Stimulated activated CD8-positive, alpha-beta memory T cell treated with anti-CD3 and anti-CD28 coated beads, Interleukin-12 subunit alpha, Interleukin-12 subunit beta, amount 100 ng/mL, for 1 hour (primary cell): ENCODE measurements at regions not wholly inside any gene's neighbourhood (a gene's known extent, or its start where the extent isn't known, plus 50 kb on each side); places are given as distances from the start of the nearest gene placed in this dataset.

Experiments used
- DNase-seq: peaks from one replicate; pipeline ENCODE4 v3.0.0-alpha.2; 2020; ENCODE audit warnings: low read depth

DNA sequence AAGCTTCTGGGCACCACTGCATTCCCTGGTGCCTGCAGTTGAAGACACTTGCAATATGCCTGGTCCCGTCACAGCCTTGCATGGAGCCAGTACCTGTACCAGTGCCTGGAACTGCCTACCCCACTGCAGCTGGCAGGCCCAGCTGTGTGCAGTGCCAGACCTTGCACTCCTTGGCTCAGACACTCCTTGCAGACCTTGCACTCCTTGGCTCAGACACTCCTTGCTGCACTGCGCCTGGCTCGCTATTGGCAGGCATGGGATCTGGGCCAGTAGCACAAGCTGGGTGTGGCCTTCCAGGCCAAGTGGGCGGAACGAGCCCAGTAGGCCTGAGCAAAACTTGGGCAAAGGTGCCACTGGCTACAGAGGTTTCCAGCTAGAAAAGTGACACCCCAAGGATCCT, 1189.1 kb downstream of the GRIK2 start:
- no peak for DNase-seq

GRCh38 chr6:102581378-102582124, 1188.0 kb downstream of the GRIK2 start:
- no peak for DNase-seq

DNA sequence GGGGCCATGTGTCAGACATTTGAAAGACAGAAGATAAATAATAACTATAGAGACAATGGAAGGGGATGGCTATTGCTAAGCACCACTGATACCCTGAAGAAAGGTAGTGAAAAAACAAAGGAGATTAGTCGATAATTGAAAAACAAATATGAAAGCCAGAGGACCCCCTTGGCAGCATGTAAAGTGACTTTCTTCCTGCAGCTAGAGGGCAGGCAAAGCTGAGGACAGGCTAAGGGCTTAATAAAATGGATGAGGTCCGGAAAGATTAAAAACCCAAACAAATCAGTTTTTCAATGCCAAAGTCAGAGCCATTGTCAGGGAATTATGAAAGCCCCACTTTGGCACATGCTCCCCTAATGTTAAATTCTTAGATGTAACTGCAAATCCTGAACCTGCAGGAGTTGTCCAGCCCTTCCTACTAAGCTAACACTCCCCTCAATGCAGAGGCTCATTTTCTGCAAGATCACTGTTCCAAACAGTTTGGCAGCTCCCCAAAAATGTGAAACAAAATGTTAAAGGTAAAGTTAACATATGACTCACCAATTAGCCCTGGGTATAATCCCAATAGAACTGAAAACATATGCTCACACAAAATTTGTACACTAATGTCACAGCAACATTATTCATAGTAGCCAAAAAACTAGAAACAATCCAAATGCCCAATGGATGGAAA, 1177.9 kb downstream of the GRIK2 start:
- DNase-seq = no peak

- no peak for DNase-seq
Observed at GRCh38 chr6:102562713-102563112, 1169.2 kb downstream of the GRIK2 start.

GRCh38 chr6:102553214-102553613, 1159.7 kb downstream of the GRIK2 start:
- no peak for DNase-seq

GRCh38 chr6:102549221-102549874, 1155.8 kb downstream of the GRIK2 start:
- DNase-seq = no peak

DNA sequence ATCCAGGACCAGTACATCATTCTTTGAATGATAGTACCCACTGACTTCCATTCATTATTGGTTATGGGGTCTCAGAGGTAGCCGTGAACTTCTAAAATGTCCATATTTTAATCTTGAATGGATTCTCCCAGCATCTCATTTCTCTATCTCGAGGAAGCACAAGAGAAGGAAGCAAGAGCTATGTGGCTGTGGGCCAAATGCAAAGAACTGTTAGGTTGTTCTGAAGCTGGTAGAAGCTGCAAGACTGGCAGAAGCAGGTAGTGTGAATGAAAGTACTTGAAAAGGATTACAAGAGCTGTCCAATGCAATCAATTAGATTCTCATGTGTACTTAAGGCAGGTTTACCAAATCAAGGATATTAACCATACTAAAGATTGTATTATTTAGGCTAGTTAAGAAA, 1131.8 kb downstream of the GRIK2 start:
- no peak for DNase-seq

GRCh38 chr6:102520966-102521365, 1127.5 kb downstream of the GRIK2 start:
- DNase-seq = no peak

DNA sequence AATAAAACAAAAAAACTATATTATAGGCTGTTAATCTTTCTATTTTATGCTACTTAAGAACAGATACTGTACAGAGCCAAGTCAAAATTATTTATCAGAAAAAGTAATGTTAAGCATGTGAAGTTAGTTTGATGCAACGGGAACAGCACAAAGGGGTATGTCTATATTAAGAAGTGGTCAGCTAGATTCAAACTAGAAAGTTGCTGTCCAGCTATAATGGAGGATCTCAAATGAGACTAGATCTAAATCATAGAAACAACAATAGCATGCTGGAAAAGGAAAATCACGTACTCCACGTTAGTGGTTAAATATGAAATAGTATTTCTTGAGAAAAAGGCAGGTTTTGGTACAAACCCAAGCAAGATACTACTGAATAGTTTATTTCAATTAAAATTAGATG, 1124.0 kb downstream of the GRIK2 start:
- DNase-seq = no peak

GRCh38 chr6:102501615-102502014, 1108.1 kb downstream of the GRIK2 start:
- no peak for DNase-seq

DNA sequence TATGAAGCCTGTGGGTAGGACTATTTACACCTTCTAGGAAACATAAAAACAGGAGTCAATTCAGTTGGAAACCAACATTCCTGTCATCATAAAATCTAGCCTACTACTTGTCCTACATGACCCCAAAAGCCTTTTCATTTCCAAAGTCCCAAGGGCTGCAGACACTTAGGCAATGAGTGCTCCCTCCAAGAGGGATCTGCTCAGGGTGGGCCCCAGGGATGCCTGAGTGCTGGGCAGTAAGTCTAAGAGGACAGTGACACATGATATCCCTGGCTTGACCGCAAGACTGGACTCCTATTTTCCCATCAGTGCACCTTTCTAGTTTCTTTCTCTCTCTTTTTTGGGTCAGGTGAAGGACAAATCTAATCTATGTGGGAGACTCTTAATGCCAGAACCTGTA, 1101.3 kb downstream of the GRIK2 start:
- DNase-seq = no peak

- DNase-seq = no peak
Observed at GRCh38 chr6:102493485-102493884, 1100.0 kb downstream of the GRIK2 start.

DNA sequence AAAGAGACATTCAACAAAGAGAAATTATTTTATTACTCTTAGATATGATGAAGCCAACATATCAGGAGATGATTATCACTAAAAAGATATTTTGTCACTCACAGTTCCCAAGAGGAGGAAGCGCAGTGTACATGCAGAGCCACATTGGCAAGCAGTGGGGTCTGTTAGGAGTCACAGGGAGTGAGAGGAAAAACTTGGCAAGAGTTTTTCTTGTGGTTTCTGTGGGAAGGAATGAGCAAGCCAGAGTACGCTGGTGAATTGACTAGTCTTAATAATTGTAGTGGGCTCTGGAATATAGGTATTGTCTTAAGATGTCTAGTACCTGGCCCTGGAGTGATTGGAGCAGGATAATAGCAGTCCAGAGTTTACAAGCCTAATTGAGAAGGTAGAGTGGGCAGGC, 1095.2 kb downstream of the GRIK2 start:
- DNase-seq = no peak

GRCh38 chr6:102485480-102485879, 1092.0 kb downstream of the GRIK2 start:
- no peak for DNase-seq

- DNase-seq = no peak
Observed at GRCh38 chr6:102474041-102474807, 1080.7 kb downstream of the GRIK2 start.

DNA sequence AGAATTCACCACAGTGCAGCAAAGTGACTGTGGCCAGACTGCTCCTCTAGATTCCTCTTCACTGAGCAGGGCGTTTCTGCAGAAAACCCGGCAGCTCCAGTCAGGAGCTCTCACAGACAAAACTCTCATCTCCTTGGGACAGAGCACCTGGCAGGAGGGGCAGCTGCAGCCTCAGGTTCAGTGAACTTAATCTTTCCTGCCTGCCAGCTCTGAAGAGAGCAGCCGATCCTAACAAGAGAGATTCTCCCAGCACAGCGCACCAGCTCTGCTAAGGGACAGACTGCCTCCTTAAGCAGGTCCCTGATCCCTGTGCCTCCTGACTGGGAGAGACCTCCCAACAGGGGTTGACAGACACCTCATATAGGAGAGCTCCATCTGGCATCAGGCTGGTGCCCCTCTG, 1065.5 kb downstream of the GRIK2 start:
- DNase-seq = no peak

DNA sequence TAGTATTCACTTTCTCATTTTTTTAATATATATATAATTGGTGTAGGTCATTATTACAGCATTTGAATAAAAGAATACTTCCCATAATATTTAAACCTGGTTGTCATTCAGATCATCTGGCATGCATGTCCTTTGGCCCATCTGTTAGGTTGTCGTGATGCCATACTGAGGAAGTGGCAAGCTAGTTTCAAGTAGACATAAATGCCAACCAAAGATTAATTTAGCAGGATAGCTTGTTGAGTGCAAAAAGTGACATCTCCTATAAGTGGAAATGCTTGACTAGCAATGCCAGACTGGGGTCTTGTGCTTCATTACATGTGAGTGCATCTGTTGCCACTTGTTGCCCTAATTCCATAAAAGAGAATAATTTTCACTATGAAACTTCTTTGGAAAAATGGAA, 1044.7 kb downstream of the GRIK2 start:
- DNase-seq = no peak

- no peak for DNase-seq
Observed at GRCh38 chr6:102417368-102417998, 1024.0 kb downstream of the GRIK2 start.

DNA sequence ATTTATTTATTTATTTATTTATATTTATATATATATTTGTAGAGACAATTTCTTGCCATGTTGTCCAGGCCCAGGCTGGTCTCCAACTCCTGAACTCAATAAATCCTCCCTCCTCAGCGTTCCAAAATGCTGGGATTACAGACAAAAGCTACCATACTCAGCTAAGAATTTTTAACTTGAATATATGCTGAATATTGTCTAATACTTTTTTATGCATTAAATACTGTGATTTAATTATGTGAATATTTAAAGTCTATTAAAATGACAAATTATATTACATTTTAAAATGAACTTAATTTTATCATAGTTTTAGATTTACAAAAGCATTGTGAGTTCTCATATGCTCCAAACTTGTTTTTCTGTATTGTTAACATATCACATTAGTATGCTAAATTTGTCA, 1022.4 kb downstream of the GRIK2 start:
- no peak for DNase-seq

DNA sequence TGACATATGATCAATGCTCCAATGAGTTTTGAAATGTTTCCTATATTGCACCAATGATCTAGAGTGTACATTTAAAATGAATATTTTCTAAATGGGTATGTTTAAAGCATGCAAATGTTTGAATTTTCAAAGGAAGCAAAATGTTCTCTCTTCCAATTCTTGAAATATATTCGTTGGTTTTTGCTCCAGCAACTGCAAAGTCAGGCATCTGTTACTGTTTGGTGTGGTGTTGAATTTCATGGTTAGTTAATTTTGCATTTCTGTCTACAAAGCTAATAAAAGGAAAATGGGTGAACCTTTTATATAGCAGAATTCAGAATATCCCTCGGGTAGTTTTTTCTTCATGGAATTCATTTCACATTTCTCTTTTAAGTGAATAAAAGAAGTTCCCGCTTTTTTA, 1018.3 kb downstream of the GRIK2 start:
- no peak for DNase-seq

- DNase-seq = no peak
Observed at GRCh38 chr6:102407886-102408741, 1014.6 kb downstream of the GRIK2 start.
